OCI-LY1 (cell line): ENCODE measurements at regions not wholly inside any gene's neighbourhood (a gene's known extent, or its start where the extent isn't known, plus 50 kb on each side); places are given as distances from the start of the nearest gene placed in this dataset.

Source experiments
- H2AFZ ChIP-seq: fragments of 200-600 bp; sonication (generic), shearing (Covaris generic); 2 replicates; pipeline ENCODE4 v1.6.0; 2014; ENCODE audit warnings: antibody characterized with exemption, mild to moderate bottlenecking, low read length
- H3F3A ChIP-seq: fragments of 200-600 bp; sonication (generic), shearing (Covaris generic); 2 replicates; pipeline ENCODE4 v1.6.0; 2014; ENCODE audit warnings: mild to moderate bottlenecking, antibody characterized with exemption, low read length, moderate library complexity; ENCODE audit not compliant: insufficient read depth
- H3K27ac ChIP-seq: fragments of 200-600 bp; sonication (generic); 2 replicates; pipeline ENCODE4 v1.5.1; 2014; ENCODE audit warnings: low read length, mixed run types, mild to moderate bottlenecking, low read depth; ENCODE audit not compliant: poor library complexity, severe bottlenecking
- H3K27me3 ChIP-seq: fragments of 200-600 bp; sonication (generic); 2 replicates; pipeline ENCODE4 v1.6.0; 2014; ENCODE audit warnings: antibody characterized with exemption, mild to moderate bottlenecking, low read length, moderate library complexity; ENCODE audit not compliant: insufficient read depth
- H3K36me3 ChIP-seq: fragments of 200-600 bp; sonication (generic); 2 replicates; pipeline ENCODE4 v1.6.1; 2014; ENCODE audit warnings: mild to moderate bottlenecking, antibody characterized with exemption, low read length, moderate library complexity, mixed read lengths; ENCODE audit not compliant: insufficient read depth
- H3K4me1 ChIP-seq: fragments of 200-600 bp; sonication (generic); 2 replicates; pipeline ENCODE4 v1.5.1; 2014; ENCODE audit warnings: mild to moderate bottlenecking, low read length, moderate library complexity; ENCODE audit not compliant: insufficient read depth, severe bottlenecking
- H3K4me2 ChIP-seq: fragments of 200-600 bp; sonication (generic), shearing (Covaris generic); 2 replicates; pipeline ENCODE4 v1.6.1; 2014; ENCODE audit warnings: low read length
- H3K4me3 ChIP-seq: fragments of 200-600 bp; sonication (generic); 2 replicates; pipeline ENCODE4 v1.5.1; 2014; ENCODE audit warnings: low read length, low read depth, mild to moderate bottlenecking, mixed read lengths; ENCODE audit not compliant: poor library complexity, severe bottlenecking
- H3K79me2 ChIP-seq: fragments of 200-600 bp; shearing (Covaris generic); 2 replicates; pipeline ENCODE4 v1.6.1; 2016; ENCODE audit warnings: mixed run types, low read length, mixed read lengths; ENCODE audit not compliant: insufficient read depth
- H3K9ac ChIP-seq: fragments of 200-600 bp; sonication (generic), shearing (Covaris generic); 2 replicates; pipeline ENCODE4 v1.6.1; 2014; ENCODE audit warnings: mild to moderate bottlenecking, low read length, mixed read lengths
- H3K9me2 ChIP-seq: fragments of 200-600 bp; sonication (generic), shearing (Covaris generic); 2 replicates; pipeline ENCODE4 v1.6.1; 2014; ENCODE audit warnings: low read depth, mild to moderate bottlenecking, low read length, mixed read lengths
- H3K9me3 ChIP-seq: fragments of 200-600 bp; shearing (Covaris generic); 2 replicates; pipeline ENCODE4 v1.6.1; 2014; ENCODE audit warnings: low read length, mixed read lengths
- H4K20me1 ChIP-seq: fragments of 200-600 bp; sonication (generic), shearing (Covaris generic); 2 replicates; pipeline ENCODE4 v1.6.0; 2016; ENCODE audit warnings: mild to moderate bottlenecking, low read length; ENCODE audit not compliant: insufficient read depth
- EZH2 ChIP-seq: fragments of 200-600 bp; sonication (generic), shearing (Covaris generic); IDR thresholded peaks from 2 replicates; pipeline ENCODE4 v1.8.0; 2017; ENCODE audit warnings: borderline replicate concordance, mixed run types, mild to moderate bottlenecking, antibody characterized with exemption, low read length, moderate library complexity, mixed read lengths
- TF ChIP-seq, protein P1 (sequence below): fragments of 200-600 bp; sonication (generic), shearing (Covaris generic); IDR thresholded peaks from 2 replicates; pipeline ENCODE4 v1.5.1; 2017; ENCODE audit warnings: mild to moderate bottlenecking, antibody characterized with exemption, low read length, moderate library complexity, mixed read lengths

DNA sequence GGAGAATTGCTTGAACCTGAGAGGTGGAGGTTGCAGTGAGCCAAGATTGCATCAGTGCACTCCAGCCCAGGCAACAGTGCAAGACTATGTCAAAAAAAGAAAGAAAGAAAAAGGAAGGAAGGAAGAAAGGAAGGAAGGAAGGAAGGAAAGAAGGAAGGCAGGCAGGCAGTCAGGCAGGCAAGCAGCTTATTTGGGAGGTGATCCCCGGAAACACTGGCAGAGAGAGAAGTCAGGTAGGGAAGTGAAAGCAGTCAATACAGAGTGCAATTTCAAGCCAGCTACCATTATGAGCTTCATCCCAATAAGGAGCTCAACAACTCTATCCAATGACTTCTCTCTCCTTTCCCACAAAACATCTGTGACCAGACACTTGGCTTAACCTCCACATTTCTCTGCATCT is 83.0 kb upstream of the TBC1D3K start:
- H3K4me3 ChIP-seq, result no peak overlapping the region
- no peaks in the 10 kb centered on the region for H3K27me3 ChIP-seq
- H3K36me3 ChIP-seq, result no peaks in the 10 kb centered on the region
- no peak for TF ChIP-seq EZH2
- TF ChIP-seq, protein P1, sequence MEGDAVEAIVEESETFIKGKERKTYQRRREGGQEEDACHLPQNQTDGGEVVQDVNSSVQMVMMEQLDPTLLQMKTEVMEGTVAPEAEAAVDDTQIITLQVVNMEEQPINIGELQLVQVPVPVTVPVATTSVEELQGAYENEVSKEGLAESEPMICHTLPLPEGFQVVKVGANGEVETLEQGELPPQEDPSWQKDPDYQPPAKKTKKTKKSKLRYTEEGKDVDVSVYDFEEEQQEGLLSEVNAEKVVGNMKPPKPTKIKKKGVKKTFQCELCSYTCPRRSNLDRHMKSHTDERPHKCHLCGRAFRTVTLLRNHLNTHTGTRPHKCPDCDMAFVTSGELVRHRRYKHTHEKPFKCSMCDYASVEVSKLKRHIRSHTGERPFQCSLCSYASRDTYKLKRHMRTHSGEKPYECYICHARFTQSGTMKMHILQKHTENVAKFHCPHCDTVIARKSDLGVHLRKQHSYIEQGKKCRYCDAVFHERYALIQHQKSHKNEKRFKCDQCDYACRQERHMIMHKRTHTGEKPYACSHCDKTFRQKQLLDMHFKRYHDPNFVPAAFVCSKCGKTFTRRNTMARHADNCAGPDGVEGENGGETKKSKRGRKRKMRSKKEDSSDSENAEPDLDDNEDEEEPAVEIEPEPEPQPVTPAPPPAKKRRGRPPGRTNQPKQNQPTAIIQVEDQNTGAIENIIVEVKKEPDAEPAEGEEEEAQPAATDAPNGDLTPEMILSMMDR, result no peak
- H3K4me1 ChIP-seq, result peaks cover 10% of the 10 kb centered on the region
- H4K20me1 ChIP-seq, result no peaks in the 10 kb centered on the region
- H3K79me2 ChIP-seq, result no peaks in the 10 kb centered on the region
- no peak overlapping the region for H2AFZ ChIP-seq
- H3K9ac ChIP-seq, result no peak overlapping the region
- H3K9me3 ChIP-seq, result no peaks in the 10 kb centered on the region
- H3F3A ChIP-seq, result no peaks in the 10 kb centered on the region
- no peak overlapping the region for H3K27ac ChIP-seq
- H3K9me2 ChIP-seq, result no peaks in the 10 kb centered on the region
- H3K4me2 ChIP-seq, result no peak overlapping the region

DNA sequence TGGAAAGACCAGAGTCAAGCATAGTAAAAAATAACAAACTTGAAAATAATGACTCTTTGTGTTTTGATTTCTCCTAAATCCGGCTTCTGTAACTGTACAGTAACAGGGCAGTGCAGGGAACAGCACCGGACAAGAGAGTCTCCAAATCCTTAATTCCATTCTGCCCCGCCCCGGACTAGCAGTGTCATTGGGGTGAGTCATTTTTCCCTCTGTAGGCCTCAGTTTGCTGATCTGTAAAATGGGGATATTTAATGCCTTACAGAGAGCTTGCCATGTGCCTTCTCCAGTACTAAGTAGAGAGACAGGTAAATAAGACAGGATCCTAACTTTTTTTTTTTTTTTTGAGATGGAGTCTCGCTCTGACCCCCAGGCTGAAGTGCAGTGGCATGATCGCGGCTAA is 83.6 kb upstream of the TBC1D3K start:
- H3K36me3 ChIP-seq, result no peaks in the 10 kb centered on the region
- no peak overlapping the region for H3K9ac ChIP-seq
- no peaks in the 10 kb centered on the region for H3F3A ChIP-seq
- H3K27ac ChIP-seq, result no peak overlapping the region
- H2AFZ ChIP-seq, result no peak overlapping the region
- peaks cover 10% of the 10 kb centered on the region for H3K4me1 ChIP-seq
- H3K4me2 ChIP-seq, result no peak overlapping the region
- no peaks in the 10 kb centered on the region for H3K9me2 ChIP-seq
- H4K20me1 ChIP-seq, result no peaks in the 10 kb centered on the region
- no peaks in the 10 kb centered on the region for H3K27me3 ChIP-seq
- no peaks in the 10 kb centered on the region for H3K79me2 ChIP-seq
- TF ChIP-seq EZH2, result no peak
- TF ChIP-seq, protein P1, result no peak
- no peaks in the 10 kb centered on the region for H3K9me3 ChIP-seq
- H3K4me3 ChIP-seq, result no peak overlapping the region

DNA sequence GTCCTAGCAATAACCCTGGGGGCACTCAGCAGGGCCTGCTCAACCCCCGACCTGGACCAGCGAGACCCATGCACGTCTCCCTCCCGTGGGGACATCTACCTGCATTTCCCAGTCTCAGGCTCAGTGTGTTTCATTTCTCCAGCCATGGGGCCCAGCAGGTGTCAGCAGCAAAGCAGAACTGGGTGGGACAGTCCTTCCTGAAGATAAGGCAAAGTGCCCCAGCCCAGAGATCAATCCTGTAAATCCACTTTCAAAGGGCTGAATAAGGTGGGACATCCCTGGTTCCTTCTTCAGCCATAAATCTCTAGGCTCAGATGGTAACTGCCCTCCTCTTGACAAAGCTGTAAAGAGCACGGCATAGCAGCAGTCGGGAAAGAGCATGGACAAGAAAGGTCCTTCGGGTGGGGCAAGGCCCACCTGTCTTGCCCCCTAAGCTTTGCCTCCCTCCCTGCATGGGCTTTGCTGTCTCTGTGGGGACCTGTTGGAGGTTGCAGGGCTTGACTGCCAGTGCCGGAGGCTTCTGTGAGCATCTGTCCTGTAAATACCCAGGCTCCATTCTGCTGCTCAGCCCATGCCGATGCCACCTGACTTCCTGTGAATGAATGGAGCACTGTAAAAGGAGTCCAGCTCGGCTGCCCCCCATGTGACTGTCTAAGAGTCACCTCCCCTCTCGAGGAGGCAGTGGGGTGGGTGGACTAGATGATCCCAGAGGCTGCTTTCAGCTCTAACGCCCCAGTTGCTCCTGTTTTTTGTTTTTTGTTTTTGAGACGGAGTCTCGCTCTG is 84.8 kb upstream of the TBC1D3K start:
- Histone ChIP-seq H3F3A (no peaks in the 10 kb centered on the region), H3K4me1 (peaks cover 7% of the 10 kb centered on the region), H3K36me3 (no peaks in the 10 kb centered on the region; the same call in 1 of the 2 replicates), H3K27ac (no peak overlapping the region), H3K9me2 (no peaks in the 10 kb centered on the region), H2AFZ (no peak overlapping the region), H3K79me2 (no peaks in the 10 kb centered on the region), H3K4me3 (no peak overlapping the region), H3K4me2 (no peak overlapping the region), H3K9me3 (no peaks in the 10 kb centered on the region), H3K9ac (no peak overlapping the region), H4K20me1 (no peaks in the 10 kb centered on the region), H3K27me3 (0 out of 2 replicates have a peak, but pooled peaks cover under 1% of the 10 kb centered on the region)
- TF ChIP-seq, protein P1, result no peak
- TF ChIP-seq EZH2, result no peak
